IMR-90 (cell line): ENCODE measurements at regions not wholly inside any gene's neighbourhood (a gene's known extent, or its start where the extent isn't known, plus 50 kb on each side); places are given as distances from the start of the nearest gene placed in this dataset.

Experiments
- BHLHE40 ChIP-seq: fragments of 150-350 bp; IDR thresholded peaks from 2 replicates; pipeline ENCODE4 v1.6.1; 2016; ENCODE audit warnings: mild to moderate bottlenecking, low read depth, low read length
- CEBPB ChIP-seq: IDR thresholded peaks from 2 replicates; pipeline ENCODE4 v1.6.1; 2012; ENCODE audit warnings: low read depth, low read length, improper control_type of control experiment
- CHD1 ChIP-seq: IDR thresholded peaks from 2 replicates; pipeline ENCODE4 v1.6.1; 2012; ENCODE audit warnings: low read depth, low read length, improper control_type of control experiment
- FOS ChIP-seq: fragments of 150-350 bp; IDR thresholded peaks from 2 replicates; pipeline ENCODE4 v1.6.1; 2016; ENCODE audit warnings: low read depth, low read length
- MAZ ChIP-seq: IDR thresholded peaks from 2 replicates; pipeline ENCODE4 v1.6.1; 2012; ENCODE audit warnings: low read depth, mild to moderate bottlenecking, low read length, improper control_type of control experiment, moderate library complexity, borderline replicate concordance
- POLR2A ChIP-seq: IDR thresholded peaks from 2 replicates; pipeline ENCODE4 v1.6.1; 2012; ENCODE audit warnings: mild to moderate bottlenecking, low read depth, low read length
- RAD21 ChIP-seq: IDR thresholded peaks from 2 replicates; pipeline ENCODE4 v1.6.1; 2012; ENCODE audit warnings: low read length, improper control_type of control experiment
- RCOR1 ChIP-seq: IDR thresholded peaks from 2 replicates; pipeline ENCODE4 v1.6.1; 2012; ENCODE audit warnings: mild to moderate bottlenecking, low read length, improper control_type of control experiment; ENCODE audit not compliant: insufficient replicate concordance
- RFX5 ChIP-seq: IDR thresholded peaks from 2 replicates; pipeline ENCODE4 v1.8.0; 2012; ENCODE audit warnings: low read depth, mild to moderate bottlenecking, low read length, moderate library complexity
- TF ChIP-seq, protein P1 (sequence below): conservative IDR thresholded peaks from 2 replicates; pipeline ENCODE4 v1.5.1; 2012; ENCODE audit warnings: mild to moderate bottlenecking, low read depth, low read length, improper control_type of control experiment
- TF ChIP-seq, protein P2 (sequence below): fragments of 150-350 bp; IDR thresholded peaks from 2 replicates; pipeline ENCODE4 v1.6.1; 2017; ENCODE audit warnings: mild to moderate bottlenecking, antibody characterized with exemption, low read length, low read depth
- TF ChIP-seq, protein P3 (sequence below): fragments of 150-350 bp; IDR thresholded peaks from 2 replicates; pipeline ENCODE4 v1.6.1; 2016; ENCODE audit warnings: low read depth, mild to moderate bottlenecking, low read length, moderate library complexity, borderline replicate concordance

DNA sequence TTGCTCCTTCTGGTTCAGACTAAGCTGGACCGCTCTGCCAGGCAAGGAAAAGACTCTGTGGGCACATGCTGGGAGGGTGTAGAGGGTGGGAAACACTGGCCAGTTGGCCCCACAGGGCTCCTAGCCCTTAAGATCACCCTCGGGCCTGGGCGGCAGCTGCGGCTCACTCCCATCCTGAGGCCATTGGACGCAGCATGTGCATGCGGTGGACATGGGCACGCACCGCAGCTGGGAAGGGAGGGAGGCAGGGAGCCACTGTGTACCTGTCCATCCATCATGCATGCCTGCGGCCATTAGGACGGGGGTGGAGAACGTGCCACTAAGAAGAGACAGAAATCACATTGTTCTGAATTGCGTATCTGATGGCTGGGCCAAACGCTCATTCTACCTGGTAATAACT is 140.1 kb upstream of the THBS2 start:
- TF ChIP-seq, protein P1, sequence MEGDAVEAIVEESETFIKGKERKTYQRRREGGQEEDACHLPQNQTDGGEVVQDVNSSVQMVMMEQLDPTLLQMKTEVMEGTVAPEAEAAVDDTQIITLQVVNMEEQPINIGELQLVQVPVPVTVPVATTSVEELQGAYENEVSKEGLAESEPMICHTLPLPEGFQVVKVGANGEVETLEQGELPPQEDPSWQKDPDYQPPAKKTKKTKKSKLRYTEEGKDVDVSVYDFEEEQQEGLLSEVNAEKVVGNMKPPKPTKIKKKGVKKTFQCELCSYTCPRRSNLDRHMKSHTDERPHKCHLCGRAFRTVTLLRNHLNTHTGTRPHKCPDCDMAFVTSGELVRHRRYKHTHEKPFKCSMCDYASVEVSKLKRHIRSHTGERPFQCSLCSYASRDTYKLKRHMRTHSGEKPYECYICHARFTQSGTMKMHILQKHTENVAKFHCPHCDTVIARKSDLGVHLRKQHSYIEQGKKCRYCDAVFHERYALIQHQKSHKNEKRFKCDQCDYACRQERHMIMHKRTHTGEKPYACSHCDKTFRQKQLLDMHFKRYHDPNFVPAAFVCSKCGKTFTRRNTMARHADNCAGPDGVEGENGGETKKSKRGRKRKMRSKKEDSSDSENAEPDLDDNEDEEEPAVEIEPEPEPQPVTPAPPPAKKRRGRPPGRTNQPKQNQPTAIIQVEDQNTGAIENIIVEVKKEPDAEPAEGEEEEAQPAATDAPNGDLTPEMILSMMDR: no peak
- TF ChIP-seq RAD21: no peak
- TF ChIP-seq, protein P2, sequence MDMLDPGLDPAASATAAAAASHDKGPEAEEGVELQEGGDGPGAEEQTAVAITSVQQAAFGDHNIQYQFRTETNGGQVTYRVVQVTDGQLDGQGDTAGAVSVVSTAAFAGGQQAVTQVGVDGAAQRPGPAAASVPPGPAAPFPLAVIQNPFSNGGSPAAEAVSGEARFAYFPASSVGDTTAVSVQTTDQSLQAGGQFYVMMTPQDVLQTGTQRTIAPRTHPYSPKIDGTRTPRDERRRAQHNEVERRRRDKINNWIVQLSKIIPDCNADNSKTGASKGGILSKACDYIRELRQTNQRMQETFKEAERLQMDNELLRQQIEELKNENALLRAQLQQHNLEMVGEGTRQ: no peak
- TF ChIP-seq BHLHE40: no peak
- no peak for TF ChIP-seq RFX5
- no peak for TF ChIP-seq POLR2A
- TF ChIP-seq FOS: no peak
- no peak for TF ChIP-seq RCOR1
- no peak for TF ChIP-seq MAZ
- no peak for TF ChIP-seq CEBPB
- no peak for TF ChIP-seq CHD1
- TF ChIP-seq, protein P3, sequence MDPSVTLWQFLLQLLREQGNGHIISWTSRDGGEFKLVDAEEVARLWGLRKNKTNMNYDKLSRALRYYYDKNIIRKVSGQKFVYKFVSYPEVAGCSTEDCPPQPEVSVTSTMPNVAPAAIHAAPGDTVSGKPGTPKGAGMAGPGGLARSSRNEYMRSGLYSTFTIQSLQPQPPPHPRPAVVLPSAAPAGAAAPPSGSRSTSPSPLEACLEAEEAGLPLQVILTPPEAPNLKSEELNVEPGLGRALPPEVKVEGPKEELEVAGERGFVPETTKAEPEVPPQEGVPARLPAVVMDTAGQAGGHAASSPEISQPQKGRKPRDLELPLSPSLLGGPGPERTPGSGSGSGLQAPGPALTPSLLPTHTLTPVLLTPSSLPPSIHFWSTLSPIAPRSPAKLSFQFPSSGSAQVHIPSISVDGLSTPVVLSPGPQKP: no peak
